ENCODE measurements at regions not wholly inside any gene's neighbourhood (a gene's known extent, or its start where the extent isn't known, plus 50 kb on each side); places are given as distances from the start of the nearest gene placed in this dataset.
"Not testable (repeated sequence)": the region's sequence is repeated elsewhere in the genome, so short reads cannot be mapped to it uniquely, and the experiment has no call there.

DNA sequence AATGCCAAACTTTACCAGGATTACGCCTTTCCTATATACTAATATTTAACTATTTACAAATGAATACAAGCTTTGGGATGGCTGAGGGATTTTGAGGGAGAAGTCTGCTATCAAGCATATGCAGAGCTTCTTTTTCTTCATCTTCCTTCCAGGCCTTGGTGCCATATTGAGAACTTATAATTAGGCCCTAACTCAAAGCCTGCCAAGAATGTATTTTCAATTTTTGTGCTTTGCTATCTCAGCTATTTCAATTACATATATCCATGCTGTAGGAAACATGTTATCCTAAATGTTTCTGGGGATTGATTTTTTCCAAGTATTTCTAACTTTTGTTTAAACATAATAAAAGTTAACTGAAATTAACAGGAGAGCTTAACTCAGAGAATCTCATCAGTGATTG is 425.0 kb upstream of the GRM7 start:
- DNase-seq (ENCODE audit: low spot score): no peak

DNA sequence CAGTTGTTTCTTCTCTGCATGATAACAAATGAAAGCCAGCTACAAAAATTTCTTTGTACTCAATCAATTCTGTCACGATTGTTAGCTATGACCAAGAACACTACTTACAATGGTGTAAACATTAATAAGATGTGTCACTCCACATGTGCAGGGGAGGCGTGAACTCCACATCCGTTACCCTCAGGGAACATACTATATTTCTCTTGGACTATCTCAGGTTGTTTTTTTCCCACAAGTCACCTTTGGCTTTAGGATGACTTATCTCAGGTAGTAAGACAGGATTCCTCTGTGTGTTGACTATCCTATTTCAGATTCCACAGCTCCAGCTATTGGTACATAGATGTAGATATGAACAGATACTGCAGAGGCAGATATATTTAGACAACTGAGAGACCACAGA is 423.3 kb upstream of the GRM7 start:
- no peak for DNase-seq (ENCODE audit: low spot score)

DNA sequence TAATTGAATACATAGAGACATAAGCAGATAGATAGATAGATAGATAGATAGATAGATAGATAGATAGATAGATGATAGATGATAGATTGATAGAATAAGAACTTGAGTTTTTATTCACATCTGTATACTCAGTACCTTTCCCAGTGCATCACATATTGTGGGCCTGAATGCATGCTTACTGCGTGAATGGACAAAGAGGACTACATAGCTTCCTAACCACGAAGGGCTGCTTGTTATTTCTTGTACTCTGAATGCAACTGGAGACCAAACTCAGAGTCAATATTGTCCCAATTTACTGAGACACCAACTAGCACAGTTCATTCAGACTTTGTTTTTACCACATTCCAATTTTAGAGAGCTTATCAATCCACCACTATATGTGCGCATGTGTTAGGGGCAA is 422.9 kb upstream of the GRM7 start:
- DNase-seq (ENCODE audit: low spot score): no peak

DNA sequence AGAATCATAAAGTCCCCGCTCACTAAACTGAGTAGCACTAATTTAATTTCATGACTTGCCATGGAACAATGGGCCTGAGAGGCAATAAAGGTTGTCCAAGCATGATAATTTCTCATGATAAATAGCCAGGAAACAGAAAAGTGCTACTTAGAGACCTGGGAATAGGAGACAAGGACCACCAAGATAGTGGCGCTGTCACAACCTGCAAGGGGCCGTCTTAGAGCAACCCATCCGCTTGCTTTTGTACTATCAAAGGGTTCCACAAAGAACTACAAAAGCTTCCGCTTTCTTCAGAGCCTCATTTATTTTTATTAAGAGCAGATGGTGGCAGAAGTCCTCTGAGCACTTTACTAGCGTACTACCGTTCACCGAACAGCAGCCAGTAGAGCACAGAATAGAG is 421.7 kb upstream of the GRM7 start:
- DNase-seq (ENCODE audit: low spot score): no peak

DNA sequence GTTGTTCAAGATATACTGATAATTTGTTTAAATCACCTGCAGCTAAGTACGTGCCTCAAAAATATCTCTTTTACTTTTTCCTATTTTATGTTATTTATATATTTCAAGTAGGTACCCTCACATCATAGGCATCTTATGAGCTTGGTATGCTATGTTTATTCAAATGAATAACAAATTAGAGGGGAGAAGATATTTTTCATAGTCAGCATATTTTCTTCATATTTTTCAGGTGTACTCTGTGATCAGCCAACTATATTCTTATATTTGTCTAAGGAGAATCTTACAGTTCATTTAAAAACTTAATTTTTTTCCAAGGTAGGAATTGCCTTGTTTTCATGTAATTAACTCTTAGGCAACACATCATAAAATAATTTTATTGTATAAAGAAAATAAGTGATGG is 421.1 kb upstream of the GRM7 start:
- DNase-seq (ENCODE audit: low spot score): no peak

DNA sequence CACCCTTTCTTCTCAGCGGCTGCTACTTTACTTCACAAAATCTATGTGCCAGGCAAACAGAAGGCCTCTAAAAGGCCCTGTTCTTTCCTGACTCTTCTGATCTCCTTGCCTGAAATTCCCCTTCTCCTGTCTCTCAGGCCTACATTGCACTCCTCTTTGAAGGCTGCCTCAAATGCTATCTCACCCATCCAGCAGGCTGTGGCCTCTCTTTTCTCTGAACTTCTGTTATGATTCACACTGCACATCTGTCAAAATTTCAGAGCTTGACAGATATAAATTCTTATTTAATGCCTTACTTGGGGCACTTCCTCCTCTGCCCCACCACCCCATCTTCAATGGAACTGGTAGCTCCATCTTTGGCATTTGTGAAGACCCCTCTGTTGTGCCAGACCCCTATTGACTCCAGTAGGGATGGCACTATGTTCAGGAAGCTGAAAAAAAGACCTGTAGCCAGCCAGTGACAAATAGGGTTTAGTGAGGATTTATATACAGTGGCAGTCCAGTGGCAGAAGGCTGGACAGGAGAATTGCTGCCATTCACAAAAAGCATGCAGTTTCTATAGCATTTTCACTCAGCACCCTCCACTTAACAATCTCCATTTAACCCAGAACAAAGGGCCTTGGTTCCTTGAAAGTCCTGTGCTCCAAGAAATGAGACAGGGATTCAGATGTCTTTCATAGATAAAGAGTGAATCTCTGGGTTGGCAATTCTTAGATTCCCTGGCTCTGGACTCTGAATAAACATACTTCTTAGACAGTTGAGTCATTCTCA is 415.8 kb upstream of the GRM7 start:
- no peak for DNase-seq (ENCODE audit: low spot score)

DNA sequence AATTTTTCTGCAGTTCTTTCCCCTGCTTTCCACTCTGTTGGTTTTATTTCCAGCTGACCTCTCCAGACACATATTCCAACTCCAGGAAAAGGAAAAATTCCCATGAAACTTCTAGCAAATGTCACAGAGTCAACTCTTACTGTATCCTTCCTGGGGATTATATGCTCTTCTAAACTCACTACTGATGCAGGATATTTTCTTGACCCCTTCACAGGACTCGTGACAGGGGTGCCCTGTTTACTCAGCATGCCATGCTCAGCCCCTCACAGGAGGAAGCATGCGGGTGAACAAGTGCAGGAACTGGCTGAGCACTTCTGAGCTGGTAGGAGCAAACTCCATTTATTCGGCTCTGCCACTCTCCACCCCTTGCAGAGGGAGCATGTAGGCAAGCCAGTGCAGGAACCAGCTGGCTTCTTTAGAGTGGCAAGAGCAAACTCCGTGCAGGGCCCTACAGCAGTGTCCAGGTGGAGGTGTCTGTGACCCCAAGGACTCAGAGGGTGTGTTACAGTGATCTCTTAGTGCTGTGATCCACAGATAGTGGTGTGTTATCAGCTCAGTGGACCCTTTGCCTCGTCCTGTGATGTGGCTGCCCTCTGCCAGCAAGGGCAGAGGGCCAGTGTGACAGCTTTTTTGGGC is 413.6 kb upstream of the GRM7 start:
- no peak for DNase-seq (ENCODE audit: low spot score)

DNA sequence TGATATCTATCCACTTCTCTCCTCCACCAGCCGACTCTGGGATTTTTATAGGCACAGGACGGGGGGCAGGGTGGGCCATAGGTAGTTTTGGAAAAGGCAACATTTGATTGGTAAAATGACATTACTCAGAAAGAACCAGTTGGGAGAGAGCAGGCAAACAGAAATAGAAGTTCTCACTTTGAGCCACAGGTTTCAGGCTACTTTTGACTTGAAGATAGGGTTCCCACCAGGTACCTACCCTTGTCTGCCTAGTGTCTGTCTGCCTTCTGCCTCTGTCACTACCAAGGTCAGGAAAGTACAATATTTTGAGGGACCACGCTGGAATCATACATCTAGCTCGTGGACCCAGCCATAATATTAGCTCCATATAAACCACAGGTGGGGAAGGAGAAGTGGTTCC is 412.9 kb upstream of the GRM7 start:
- DNase-seq (ENCODE audit: low spot score): no peak

DNA sequence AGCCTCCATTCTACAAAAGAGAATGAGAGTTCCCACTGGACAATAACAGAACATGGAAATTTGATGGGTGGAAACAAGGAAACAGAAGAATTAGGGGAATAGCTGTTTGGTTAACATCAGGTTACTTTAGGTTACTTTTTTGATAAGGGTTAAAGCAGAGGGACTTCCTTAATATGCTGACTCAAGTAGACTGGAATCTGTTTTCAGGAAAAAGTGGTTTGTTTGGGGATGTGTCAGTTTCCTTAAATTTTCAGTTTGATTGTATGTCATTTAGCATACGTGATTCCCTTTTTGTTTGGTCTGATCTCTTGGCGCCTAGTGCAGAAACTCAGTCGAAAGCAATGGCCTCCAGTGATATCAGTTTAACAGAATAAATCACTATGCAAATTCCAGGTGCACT is 411.8 kb upstream of the GRM7 start:
- no peak for DNase-seq (ENCODE audit: low spot score)

DNA sequence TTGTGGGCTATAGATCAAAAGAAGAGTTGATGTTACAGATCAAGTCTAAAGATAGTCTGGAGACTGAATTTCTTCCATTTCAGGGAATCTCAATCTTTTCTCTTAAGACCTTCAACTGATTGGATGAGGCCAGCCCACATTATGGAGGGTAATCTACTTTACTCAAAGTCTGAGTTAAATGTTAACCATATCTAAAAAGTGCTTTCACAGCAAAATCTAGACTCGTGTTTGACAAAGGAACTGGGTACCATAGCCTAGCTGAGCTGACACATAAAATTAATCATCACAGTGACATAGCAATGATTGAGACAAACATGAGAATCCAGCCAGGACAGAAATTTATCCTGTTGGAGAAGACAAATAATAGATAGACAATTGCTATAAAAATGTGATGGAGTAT is 407.9 kb upstream of the GRM7 start:
- DNase-seq (ENCODE audit: low spot score): no peak

DNA sequence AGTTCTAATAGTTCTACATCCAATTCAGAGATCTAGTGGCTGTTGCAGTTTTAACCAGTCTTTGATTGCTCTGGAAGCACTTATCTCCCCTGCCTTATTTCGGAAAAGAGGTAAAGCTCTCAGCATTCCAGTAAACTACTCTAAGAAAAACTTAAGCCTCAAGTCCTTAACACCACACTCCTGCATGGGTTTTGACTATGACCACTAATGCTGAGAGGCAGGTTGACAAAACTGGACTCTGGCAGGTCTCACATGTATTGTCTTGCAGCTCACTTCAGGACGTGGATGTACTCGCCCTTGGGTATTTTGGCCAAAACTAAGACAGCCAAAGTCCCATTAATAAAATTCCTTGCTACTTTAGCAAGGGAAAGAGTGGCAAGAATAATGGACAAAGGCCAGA is 405.9 kb upstream of the GRM7 start:
- no peak for DNase-seq (ENCODE audit: low spot score)

DNA sequence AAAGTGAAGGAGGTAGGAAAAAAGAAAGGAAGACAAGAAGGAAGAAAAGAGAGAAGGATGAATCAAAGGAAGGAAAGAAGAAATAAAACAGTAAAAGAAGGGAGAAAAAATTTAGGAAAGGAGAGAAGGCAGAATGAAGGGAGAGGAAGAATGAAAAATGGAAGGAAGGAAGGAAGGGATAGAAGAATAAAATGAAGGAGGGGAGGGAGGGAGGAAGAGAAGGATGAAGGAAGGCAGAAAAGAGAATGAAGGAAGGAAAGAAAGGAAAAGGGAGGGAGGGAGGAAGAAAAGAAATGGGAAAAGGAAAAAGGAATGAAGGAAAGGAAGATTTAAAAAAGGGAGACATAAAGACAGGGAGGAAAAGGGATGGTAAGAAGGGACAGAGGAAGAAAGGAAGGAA is 393.7 kb upstream of the GRM7 start:
- no peak for DNase-seq (ENCODE audit: low spot score)

DNA sequence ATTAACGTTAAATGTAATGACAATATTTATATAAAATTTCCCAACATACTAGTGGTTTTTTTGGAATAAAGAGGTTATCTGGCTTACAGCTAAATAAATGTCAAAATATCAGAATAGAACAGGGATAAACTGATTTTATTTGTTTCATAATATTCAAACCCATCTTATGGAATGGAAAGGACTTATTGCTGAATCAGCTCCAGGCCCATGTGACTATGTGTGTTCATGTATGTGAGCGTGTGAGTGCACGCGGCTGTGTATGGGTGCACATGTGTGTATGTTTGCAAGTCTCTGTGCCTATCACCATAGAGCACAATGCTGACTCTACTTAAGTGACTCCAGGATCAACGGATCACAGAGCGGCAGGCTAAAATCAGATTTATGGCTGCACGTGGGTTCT is 392.3 kb upstream of the GRM7 start:
- DNase-seq (ENCODE audit: low spot score): no peak

DNA sequence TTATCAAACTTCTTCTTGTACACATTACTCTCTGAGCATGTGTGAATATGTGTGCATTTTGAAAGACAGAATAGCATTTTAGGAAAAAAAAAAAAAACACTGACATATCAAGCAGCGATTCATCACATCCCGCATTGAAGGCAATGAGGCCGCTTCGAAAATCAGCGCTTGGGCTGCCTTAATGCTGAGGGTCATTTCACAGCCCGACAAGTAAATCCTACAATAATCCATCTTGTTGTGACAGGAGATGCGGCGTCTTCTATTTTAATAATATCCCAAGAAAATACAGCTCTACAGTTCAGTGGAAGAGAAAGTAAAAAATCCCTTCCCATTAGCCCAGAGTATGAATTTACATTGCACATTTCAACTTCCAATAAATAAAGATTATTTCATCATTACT is 389.2 kb upstream of the GRM7 start:
- no peak for DNase-seq (ENCODE audit: low spot score)

DNA sequence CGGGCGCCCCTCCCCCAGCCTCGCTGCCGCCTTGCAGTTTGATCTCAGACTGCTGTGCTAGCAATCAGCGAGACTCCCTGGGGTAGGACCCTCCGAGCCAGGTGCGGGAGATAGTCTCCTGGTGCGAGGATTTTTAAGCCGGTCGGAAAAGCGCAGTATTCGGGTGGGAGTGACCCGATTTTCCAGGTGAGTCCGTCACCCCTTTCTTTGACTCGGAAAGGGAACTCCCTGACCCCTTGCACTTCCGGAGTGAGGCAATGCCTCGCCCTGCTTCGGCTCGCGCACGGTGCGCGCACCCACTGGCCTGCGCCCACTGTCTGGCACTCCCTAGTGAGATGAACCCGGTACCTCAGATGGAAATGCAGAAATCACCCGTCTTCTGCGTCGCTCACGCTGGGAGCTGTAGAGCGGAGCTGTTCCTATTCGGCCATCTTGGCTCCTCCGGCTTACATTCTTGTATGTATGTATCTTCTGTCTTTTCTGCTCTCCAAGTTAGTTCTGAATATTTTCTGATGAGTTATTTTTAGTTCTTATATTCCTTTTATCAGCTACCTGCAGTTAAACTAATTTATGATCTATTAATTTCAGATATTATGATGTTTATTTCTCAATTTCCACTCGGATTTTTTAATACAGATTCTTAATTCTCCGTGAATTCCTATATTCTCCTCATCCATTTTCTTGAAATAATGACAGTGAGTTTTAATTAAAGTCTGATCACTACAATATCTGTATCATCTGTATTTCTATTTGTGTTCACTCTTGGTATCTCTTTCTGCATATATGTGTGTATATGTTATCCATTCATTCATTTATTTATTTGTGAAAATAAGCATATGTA is 370.2 kb upstream of the GRM7 start:
- DNase-seq (ENCODE audit: low spot score): not testable (repeated sequence)

DNA sequence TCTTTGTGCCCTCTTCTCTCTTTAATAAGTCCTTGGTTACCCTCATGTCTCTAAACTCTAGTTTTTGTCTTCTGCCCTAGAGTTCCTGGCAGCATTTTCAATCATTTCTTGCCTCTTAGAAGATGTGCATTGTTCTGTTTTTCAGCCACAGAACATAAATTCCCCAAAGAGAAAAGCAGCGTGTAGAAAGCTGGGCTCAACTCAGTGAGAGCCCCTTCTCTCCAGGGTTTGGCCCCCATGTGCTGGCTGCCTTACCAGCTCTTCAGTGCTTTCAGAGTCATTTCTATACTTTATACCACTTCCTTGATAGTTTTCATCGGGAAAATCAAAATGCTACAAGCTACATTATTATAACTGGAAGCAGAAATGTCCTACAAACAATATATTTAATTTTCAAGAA is 369.1 kb upstream of the GRM7 start:
- no peak for DNase-seq (ENCODE audit: low spot score)

DNA sequence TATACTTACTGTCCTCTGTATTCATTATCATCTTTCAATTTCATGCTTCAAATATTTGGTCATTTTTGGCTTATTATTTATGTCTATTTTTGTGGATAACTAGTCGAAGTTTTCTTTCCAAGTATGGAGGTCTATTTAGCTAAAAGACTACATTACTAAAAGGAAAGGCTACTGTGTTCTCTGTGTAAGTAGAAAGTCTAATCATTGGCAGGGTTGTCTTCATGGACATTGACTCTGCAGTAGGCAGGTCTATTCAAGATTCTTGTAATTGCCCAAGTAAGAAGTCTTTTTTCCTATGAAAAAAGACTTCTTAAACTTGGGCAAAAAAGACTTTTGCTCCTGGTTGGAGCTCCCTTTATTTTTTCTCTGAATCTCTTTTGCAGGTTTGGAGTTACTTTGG is 368.6 kb upstream of the GRM7 start:
- no peak for DNase-seq (ENCODE audit: low spot score)

DNA sequence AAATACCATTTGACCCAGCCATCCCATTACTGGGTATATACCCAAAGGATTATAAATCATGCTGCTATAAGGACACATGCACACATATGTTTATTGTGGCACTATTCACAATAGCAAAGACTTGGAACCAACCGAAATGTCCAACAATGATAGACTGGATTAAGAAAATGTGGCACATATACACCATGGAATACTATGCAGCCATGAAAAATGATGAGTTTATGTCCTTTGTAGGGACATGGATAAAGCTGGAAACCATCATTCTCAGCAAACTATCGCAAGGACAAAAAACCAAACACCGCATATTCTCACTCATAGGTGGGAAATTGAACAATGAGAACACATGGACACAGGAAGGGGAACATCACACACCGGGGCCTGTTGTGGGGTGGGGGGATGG is 362.0 kb upstream of the GRM7 start:
- not testable (repeated sequence) for DNase-seq (ENCODE audit: low spot score)

DNA sequence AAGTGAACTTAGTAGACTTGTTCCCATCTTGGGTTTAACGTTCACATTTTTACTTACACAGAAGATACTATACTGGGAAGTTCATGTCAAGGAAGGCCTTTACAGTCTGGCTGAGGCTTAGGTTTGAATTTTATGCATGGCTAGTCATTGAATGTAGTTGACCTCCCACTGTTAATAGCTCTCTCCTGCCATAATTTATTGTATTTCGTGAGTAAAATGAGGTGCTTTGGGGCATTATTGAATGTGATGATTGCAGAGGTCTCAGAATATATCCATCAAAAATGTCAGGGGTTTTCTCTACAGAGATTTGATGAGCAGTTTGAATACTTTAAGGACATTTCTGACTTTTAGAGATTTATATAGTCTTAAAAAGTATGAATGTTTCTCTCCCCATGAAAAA is 356.6 kb upstream of the GRM7 start:
- DNase-seq (ENCODE audit: low spot score): no peak

DNA sequence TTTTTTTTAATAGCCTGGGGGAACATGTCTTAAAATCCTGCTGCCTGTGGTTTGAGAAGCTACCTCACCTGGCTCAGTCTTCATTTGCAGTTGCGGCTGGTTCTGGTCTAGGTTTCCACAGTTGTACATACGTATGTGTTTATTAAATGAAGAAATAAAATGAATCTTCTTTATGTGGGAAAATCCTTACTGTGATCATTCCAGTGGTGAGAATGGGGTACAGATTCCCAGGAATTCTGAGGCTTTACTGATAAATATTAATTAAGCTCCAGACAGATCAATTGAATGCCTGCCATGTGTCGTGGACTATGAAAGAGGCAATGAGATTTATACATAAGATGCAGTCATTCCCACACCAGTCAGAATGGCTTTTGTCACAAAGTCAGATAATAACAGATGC is 356.1 kb upstream of the GRM7 start:
- no peak for DNase-seq (ENCODE audit: low spot score)

DNA sequence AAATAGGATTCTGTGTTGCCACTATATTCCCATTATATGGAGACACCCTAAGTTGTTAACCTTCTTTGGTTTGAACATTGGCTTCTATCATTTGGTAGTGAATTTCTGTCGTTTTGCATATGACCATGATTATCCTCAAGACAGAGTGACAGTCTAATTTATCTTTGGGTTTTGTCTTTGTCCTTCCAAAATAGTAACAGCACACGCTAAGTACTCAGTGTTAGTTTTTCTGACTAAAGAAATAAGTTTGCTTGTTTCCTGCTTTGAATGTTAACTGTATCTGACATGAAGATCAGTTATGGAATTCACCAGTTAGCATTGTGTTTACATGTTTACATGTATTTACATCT is 352.5 kb upstream of the GRM7 start:
- no peak for DNase-seq (ENCODE audit: low spot score)

DNA sequence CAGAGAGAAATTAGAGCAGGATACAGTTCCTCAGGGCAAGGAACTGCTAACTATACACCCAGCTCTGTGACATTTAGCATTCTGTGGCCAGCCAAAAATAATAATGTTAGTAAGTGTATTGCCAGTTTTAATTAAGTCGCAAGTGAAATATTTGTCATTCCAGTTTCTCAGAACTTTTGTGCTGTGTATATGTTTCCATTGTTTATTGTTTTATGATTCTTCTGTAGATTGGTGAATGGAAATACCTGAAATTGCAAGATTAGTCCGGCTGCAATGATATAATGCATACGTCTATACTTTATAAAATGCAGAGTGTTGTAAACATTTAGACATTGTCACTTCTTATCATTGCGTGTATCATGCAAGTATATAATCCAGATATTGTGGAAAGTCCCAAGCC is 351.3 kb upstream of the GRM7 start:
- DNase-seq (ENCODE audit: low spot score): no peak

DNA sequence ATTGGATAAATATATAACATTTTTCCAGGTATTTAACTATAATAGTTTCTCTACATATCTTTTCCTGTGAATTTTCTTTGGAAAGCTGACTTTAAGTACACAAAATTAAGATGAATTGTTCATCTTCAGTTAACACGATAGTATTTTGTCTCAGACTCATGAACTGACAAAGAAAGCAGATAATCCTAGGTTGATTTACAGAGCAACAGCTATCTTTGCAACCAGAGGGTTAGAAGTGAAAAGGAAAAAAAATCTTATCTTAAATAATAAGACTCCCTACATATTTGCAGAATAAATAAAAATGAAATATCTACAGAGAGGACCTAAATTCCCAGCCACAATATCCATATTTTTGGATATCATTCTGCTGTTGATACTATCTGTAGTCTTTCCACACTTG is 350.2 kb upstream of the GRM7 start:
- DNase-seq (ENCODE audit: low spot score): no peak

All from ecto neural progenitor cell (in vitro differentiated cells).